Mammary epithelial cell (primary cell): ENCODE measurements at regions not wholly inside any gene's neighbourhood (a gene's known extent, or its start where the extent isn't known, plus 50 kb on each side); places are given as distances from the start of the nearest gene placed in this dataset.

Experiments
- EZH2 ChIP-seq: IDR thresholded peaks from 2 replicates; pipeline ENCODE4 v1.6.1; 2012; ENCODE audit warnings: low read length, inconsistent platforms, borderline replicate concordance
- TF ChIP-seq, protein P1 (sequence below), 2 donors: IDR thresholded peaks in 1 of 2; conservative IDR thresholded peaks in 1 of 2; 2 replicates each; pipeline ENCODE4 v1.5.1; 2011 to 2012; ENCODE audit warnings: inconsistent platforms in 2 of 2, low read length in 2 of 2, mild to moderate bottlenecking in 2 of 2, control low read depth in 1 of 2, low read depth in 1 of 2; ENCODE audit not compliant: insufficient read depth in 1 of 2; ENCODE audit errors: extremely low read depth in 1 of 2

DNA sequence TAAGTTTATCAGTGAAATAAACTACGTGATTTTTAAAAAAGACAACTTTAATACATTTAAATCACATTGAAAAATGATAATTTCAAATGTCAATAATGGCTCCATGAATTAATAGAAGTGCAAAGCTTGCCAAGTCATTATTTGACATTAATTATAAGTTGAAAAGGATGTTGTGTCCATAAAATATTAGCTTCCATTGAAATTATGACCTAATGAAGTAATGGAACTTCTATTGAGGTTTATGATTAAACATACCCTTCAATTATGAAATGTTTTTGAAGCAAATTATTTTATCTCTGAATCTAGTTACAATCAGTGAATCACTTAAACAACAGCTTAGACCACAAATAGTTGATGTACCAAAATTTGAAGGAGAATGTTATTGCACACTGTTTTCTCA lies 144.2 kb downstream of the SLITRK6 start:
- TF ChIP-seq, protein P1, sequence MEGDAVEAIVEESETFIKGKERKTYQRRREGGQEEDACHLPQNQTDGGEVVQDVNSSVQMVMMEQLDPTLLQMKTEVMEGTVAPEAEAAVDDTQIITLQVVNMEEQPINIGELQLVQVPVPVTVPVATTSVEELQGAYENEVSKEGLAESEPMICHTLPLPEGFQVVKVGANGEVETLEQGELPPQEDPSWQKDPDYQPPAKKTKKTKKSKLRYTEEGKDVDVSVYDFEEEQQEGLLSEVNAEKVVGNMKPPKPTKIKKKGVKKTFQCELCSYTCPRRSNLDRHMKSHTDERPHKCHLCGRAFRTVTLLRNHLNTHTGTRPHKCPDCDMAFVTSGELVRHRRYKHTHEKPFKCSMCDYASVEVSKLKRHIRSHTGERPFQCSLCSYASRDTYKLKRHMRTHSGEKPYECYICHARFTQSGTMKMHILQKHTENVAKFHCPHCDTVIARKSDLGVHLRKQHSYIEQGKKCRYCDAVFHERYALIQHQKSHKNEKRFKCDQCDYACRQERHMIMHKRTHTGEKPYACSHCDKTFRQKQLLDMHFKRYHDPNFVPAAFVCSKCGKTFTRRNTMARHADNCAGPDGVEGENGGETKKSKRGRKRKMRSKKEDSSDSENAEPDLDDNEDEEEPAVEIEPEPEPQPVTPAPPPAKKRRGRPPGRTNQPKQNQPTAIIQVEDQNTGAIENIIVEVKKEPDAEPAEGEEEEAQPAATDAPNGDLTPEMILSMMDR (conservative IDR thresholded peaks at IDR 0.05 in 1 of 2, IDR thresholded peaks at IDR 0.05 in 1 of 2; ENCODE audit: extremely low read depth in 1 of 2, insufficient read depth in 1 of 2, low read depth in 1 of 2, low read length in 2 of 2), result no peak
- TF ChIP-seq EZH2, result no peak
